Gastrocnemius medialis (tissue), 4 donors: ENCODE measurements at regions not wholly inside any gene's neighbourhood (a gene's known extent, or its start where the extent isn't known, plus 50 kb on each side); places are given as distances from the start of the nearest gene placed in this dataset.

ENCODE experiments used
- POLR2A ChIP-seq, 2 donors: fragments of 450-650 bp; IDR thresholded peaks; one replicate each; pipeline ENCODE4 v1.6.1; 2017; ENCODE audit warnings: antibody characterized with exemption in 2 of 2, mild to moderate bottlenecking in 2 of 2, moderate library complexity in 2 of 2
- TF ChIP-seq, protein P1 (sequence below), 5 experiments: fragments of 450-650 bp in 3 of 5; fragments of 200-600 bp in 2 of 5; sonication (generic) in 2 of 5; IDR thresholded peaks in 4 of 5; conservative IDR thresholded peaks in 1 of 5; 1 replicate in 4 of 5; 2 replicates in 1 of 5; pipeline ENCODE4 v1.5.1; 2016 to 2019; ENCODE audit warnings: antibody characterized with exemption in 5 of 5, mild to moderate bottlenecking in 3 of 5, moderate library complexity in 3 of 5

DNA sequence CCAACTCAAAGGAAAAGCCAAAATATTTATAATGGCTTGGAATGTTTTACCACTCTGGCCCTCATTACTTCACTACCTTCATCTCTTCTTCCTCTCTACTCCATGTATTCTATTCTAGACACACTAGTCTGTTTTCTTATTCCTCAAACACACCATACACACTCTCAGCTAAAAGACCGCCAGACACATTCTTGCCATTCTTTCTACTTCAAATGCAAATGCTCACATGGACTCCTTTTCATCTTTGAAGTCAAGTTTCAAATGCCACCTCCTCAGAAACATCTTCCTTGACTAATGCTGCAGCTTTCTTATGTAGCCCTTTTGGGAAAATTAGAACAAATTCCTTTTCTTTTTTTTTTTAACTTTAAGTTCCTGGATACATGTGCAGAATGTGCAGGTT is 412.9 kb upstream of the FMR1 start:
- no peak for TF ChIP-seq POLR2A (IDR thresholded peaks at IDR 0.05)
- TF ChIP-seq, protein P1, sequence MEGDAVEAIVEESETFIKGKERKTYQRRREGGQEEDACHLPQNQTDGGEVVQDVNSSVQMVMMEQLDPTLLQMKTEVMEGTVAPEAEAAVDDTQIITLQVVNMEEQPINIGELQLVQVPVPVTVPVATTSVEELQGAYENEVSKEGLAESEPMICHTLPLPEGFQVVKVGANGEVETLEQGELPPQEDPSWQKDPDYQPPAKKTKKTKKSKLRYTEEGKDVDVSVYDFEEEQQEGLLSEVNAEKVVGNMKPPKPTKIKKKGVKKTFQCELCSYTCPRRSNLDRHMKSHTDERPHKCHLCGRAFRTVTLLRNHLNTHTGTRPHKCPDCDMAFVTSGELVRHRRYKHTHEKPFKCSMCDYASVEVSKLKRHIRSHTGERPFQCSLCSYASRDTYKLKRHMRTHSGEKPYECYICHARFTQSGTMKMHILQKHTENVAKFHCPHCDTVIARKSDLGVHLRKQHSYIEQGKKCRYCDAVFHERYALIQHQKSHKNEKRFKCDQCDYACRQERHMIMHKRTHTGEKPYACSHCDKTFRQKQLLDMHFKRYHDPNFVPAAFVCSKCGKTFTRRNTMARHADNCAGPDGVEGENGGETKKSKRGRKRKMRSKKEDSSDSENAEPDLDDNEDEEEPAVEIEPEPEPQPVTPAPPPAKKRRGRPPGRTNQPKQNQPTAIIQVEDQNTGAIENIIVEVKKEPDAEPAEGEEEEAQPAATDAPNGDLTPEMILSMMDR (IDR thresholded peaks at IDR 0.05 in 4 of 5, conservative IDR thresholded peaks at IDR 0.05 in 1 of 5) = no peak
